Transverse colon (tissue), 4 donors: ENCODE measurements at regions not wholly inside any gene's neighbourhood (a gene's known extent, or its start where the extent isn't known, plus 50 kb on each side); places are given as distances from the start of the nearest gene placed in this dataset.

ENCODE experiments used
- EP300 ChIP-seq: sonication (generic); formaldehyde crosslinking; IDR thresholded peaks from one replicate; pipeline ENCODE4 v1.6.1; 2017; ENCODE audit warnings: antibody characterized with exemption, low read depth
- POLR2AphosphoS5 ChIP-seq, 3 donors: sonication (generic); formaldehyde crosslinking; IDR thresholded peaks; one replicate each; pipeline ENCODE4 v1.6.1; 2016; ENCODE audit warnings: antibody characterized with exemption in 3 of 3
- TF ChIP-seq, protein P1 (sequence below), 5 experiments: fragments of 200-600 bp in 3 of 5; fragments of 450-650 bp in 2 of 5; sonication (generic) in 3 of 5; IDR thresholded peaks; 1 replicate in 2 of 5; 2 replicates in 3 of 5; pipeline ENCODE4 v1.5.1; 2016 to 2017; ENCODE audit warnings: antibody characterized with exemption in 5 of 5, inconsistent platforms in 3 of 5, mild to moderate bottlenecking in 2 of 5, moderate library complexity in 1 of 5

DNA sequence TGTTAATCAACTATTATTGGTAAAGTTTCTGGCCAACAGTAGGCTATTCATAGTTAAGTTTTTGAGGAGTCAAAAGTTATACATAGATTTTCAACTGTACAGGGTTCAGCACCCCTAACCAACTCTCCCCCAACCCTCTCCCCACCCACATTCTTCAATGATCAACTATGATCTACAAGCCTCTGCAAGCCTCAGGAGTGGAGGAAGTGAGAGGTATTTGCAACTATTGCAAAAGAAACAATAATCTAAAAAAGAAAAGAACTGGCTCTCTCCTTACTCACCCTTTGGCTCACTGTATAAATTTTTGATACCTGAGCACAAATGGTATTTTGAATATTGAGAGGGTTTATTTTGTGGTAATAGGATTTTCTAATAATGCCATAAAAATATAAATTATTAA lies 179.8 kb downstream of the IPMK start:
- TF ChIP-seq, protein P1, sequence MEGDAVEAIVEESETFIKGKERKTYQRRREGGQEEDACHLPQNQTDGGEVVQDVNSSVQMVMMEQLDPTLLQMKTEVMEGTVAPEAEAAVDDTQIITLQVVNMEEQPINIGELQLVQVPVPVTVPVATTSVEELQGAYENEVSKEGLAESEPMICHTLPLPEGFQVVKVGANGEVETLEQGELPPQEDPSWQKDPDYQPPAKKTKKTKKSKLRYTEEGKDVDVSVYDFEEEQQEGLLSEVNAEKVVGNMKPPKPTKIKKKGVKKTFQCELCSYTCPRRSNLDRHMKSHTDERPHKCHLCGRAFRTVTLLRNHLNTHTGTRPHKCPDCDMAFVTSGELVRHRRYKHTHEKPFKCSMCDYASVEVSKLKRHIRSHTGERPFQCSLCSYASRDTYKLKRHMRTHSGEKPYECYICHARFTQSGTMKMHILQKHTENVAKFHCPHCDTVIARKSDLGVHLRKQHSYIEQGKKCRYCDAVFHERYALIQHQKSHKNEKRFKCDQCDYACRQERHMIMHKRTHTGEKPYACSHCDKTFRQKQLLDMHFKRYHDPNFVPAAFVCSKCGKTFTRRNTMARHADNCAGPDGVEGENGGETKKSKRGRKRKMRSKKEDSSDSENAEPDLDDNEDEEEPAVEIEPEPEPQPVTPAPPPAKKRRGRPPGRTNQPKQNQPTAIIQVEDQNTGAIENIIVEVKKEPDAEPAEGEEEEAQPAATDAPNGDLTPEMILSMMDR (IDR thresholded peaks at IDR 0.05) = no peak
- TF ChIP-seq POLR2AphosphoS5 (IDR thresholded peaks at IDR 0.05) = no peak
- TF ChIP-seq EP300 = no peak
